ENCODE measurements at regions not wholly inside any gene's neighbourhood (a gene's known extent, or its start where the extent isn't known, plus 50 kb on each side); places are given as distances from the start of the nearest gene placed in this dataset.
"Not testable (repeated sequence)": the region's sequence is repeated elsewhere in the genome, so short reads cannot be mapped to it uniquely, and the experiment has no call there.

- H3K27me3 ChIP-seq = no peaks in the 10 kb centered on the region
- intact Hi-C loops (cut with DNase I) = no loop called here
- DNase-seq (no peak), ATAC-seq (no peak)
- H3K9me3 ChIP-seq = no peaks in the 10 kb centered on the region
- no peaks in the 10 kb centered on the region for H3K36me3 ChIP-seq
- no peak for TF ChIP-seq CTCF (IDR thresholded peaks at IDR 0.05)
- no peak for TF ChIP-seq POLR2A (IDR thresholded peaks at IDR 0.05)
- H3K4me3 ChIP-seq = no peak overlapping the region
- whole genome bisulfite sequencing (ENCODE audit: insufficient coverage, low coverage, low lambda C conversion rate, missing lambda C conversion rate) = 14% methylated on average over 3 of the region's 3 CpGs
- H3K27ac ChIP-seq = no peak overlapping the region
- no peaks in the 10 kb centered on the region for H3K4me1 ChIP-seq
These were observed 228.8 kb upstream of the KIAA1217 start for GRCh38 chr10:23980094-23980493.

- H3K9me3 ChIP-seq = no peaks in the 10 kb centered on the region
- H3K27ac ChIP-seq = no peak overlapping the region
- no peaks in the 10 kb centered on the region for H3K4me1 ChIP-seq
- intact Hi-C loops (cut with DNase I) = no loop called here
- H3K36me3 ChIP-seq = no peaks in the 10 kb centered on the region
- WGBS (ENCODE audit: insufficient coverage, low coverage, low lambda C conversion rate, missing lambda C conversion rate) = 60% methylated on average over 3 of the region's 3 CpGs
- ATAC-seq (no peak), DNase-seq (no peak)
- no peaks in the 10 kb centered on the region for H3K27me3 ChIP-seq
- TF ChIP-seq CTCF (IDR thresholded peaks at IDR 0.05) (no peak), POLR2A (IDR thresholded peaks at IDR 0.05) (no peak)
- H3K4me3 ChIP-seq = no peak overlapping the region
These were observed 227.2 kb upstream of the KIAA1217 start for GRCh38 chr10:23981520-23982309.

GRCh38 chr10:23984405-23984804 lies 224.5 kb upstream of the KIAA1217 start:
- H3K27me3 ChIP-seq; DNase-seq; intact Hi-C loops (cut with DNase I); H3K4me3 ChIP-seq; H3K9me3 ChIP-seq; ATAC-seq; H3K27ac ChIP-seq; H3K4me1 ChIP-seq; H3K36me3 ChIP-seq: not testable (repeated sequence)
- WGBS (ENCODE audit: insufficient coverage, low coverage, low lambda C conversion rate, missing lambda C conversion rate) = 20% methylated on average over 1 of the region's 1 CpG

GRCh38 chr10:23988006-23988405 lies 220.9 kb upstream of the KIAA1217 start:
- H3K36me3 ChIP-seq = no peaks in the 10 kb centered on the region
- H3K4me1 ChIP-seq = no peaks in the 10 kb centered on the region
- no peaks in the 10 kb centered on the region for H3K27me3 ChIP-seq
- TF ChIP-seq CTCF (IDR thresholded peaks at IDR 0.05) (no peak), POLR2A (IDR thresholded peaks at IDR 0.05) (no peak)
- DNase-seq (no peak), ATAC-seq (no peak)
- 70% methylated on average over 7 of the region's 7 CpGs for WGBS (ENCODE audit: insufficient coverage, low coverage, low lambda C conversion rate, missing lambda C conversion rate)
- no peak overlapping the region for H3K27ac ChIP-seq
- H3K9me3 ChIP-seq = no peaks in the 10 kb centered on the region
- no peak overlapping the region for H3K4me3 ChIP-seq
- intact Hi-C loops (cut with DNase I) = no loop called here

- Histone ChIP-seq H3K27me3 (no peaks in the 10 kb centered on the region), H3K36me3 (no peaks in the 10 kb centered on the region), H3K9me3 (no peaks in the 10 kb centered on the region), H3K4me3 (no peak overlapping the region), H3K4me1 (no peaks in the 10 kb centered on the region), H3K27ac (no peak overlapping the region)
- ATAC-seq (peak; percentile 85 to 92 (median 88)), DNase-seq (peak in 2 of 3 donors; percentile 35 to 64)
- WGBS (ENCODE audit: insufficient coverage, low coverage, low lambda C conversion rate, missing lambda C conversion rate) = 27% methylated on average over 6 of the region's 6 CpGs
- TF ChIP-seq CTCF (IDR thresholded peaks at IDR 0.05) = peak; percentile 73 to 88 (median 82)
- TF ChIP-seq POLR2A (IDR thresholded peaks at IDR 0.05) = no peak
- intact Hi-C loops (cut with DNase I) = loop anchor here in 1 of 2 donors (10.0 kb wide), 1 partner anchor 360 kb away; no protein-coding TSS in a partner anchor
These were observed 214.4 kb upstream of the KIAA1217 start for GRCh38 chr10:23994459-23995046.
